ENCODE measurements at regions not wholly inside any gene's neighbourhood (a gene's known extent, or its start where the extent isn't known, plus 50 kb on each side); places are given as distances from the start of the nearest gene placed in this dataset.

GRCh38 chr3:174614036-174614435 lies 245.1 kb upstream of the NAALADL2 start:
- Histone ChIP-seq H3K27me3 (no peaks in the 10 kb centered on the region), H3K27ac (no peak overlapping the region), H3K4me1 (ENCODE audit: control insufficient read depth in 1 of 2, insufficient read depth in 1 of 2, low read depth in 1 of 2, low read length in 1 of 2) (no peaks in the 10 kb centered on the region), H3K9me3 (no peaks in the 10 kb centered on the region), H3K36me3 (no peaks in the 10 kb centered on the region), H3K4me3 (ENCODE audit: low read depth in 1 of 2, low read length in 1 of 2) (no peak overlapping the region)
- no peak for TF ChIP-seq CTCF (IDR thresholded peaks at IDR 0.05)

- Histone ChIP-seq H3K4me1 (ENCODE audit: control insufficient read depth in 1 of 2, insufficient read depth in 1 of 2, low read depth in 1 of 2, low read length in 1 of 2) (no peaks in the 10 kb centered on the region), H3K36me3 (no peaks in the 10 kb centered on the region), H3K27ac (no peak overlapping the region), H3K27me3 (no peaks in the 10 kb centered on the region), H3K9me3 (no peaks in the 10 kb centered on the region), H3K4me3 (ENCODE audit: low read depth in 1 of 2, low read length in 1 of 2) (no peak overlapping the region)
- no peak for TF ChIP-seq CTCF (IDR thresholded peaks at IDR 0.05)
Observed at GRCh38 chr3:174618368-174619080, 240.6 kb upstream of the NAALADL2 start.

GRCh38 chr3:174619239-174619638 lies 239.9 kb upstream of the NAALADL2 start:
- TF ChIP-seq CTCF (IDR thresholded peaks at IDR 0.05) = no peak
- Histone ChIP-seq H3K4me3 (ENCODE audit: low read depth in 1 of 2, low read length in 1 of 2) (no peak overlapping the region), H3K9me3 (no peaks in the 10 kb centered on the region), H3K27me3 (no peaks in the 10 kb centered on the region), H3K36me3 (no peaks in the 10 kb centered on the region), H3K27ac (no peak overlapping the region), H3K4me1 (ENCODE audit: control insufficient read depth in 1 of 2, insufficient read depth in 1 of 2, low read depth in 1 of 2, low read length in 1 of 2) (no peaks in the 10 kb centered on the region)

GRCh38 chr3:174620138-174620537 lies 239.0 kb upstream of the NAALADL2 start:
- no peaks in the 10 kb centered on the region for H3K4me1 ChIP-seq (ENCODE audit: control insufficient read depth in 1 of 2, insufficient read depth in 1 of 2, low read depth in 1 of 2, low read length in 1 of 2)
- H3K4me3 ChIP-seq (ENCODE audit: low read depth in 1 of 2, low read length in 1 of 2) = no peak overlapping the region
- H3K9me3 ChIP-seq = no peaks in the 10 kb centered on the region
- H3K27me3 ChIP-seq = no peaks in the 10 kb centered on the region
- TF ChIP-seq CTCF (IDR thresholded peaks at IDR 0.05) = no peak
- H3K36me3 ChIP-seq = no peaks in the 10 kb centered on the region
- H3K27ac ChIP-seq = no peak overlapping the region

GRCh38 chr3:174620855-174621472 lies 238.2 kb upstream of the NAALADL2 start:
- no peaks in the 10 kb centered on the region for H3K9me3 ChIP-seq
- H3K4me3 ChIP-seq (ENCODE audit: low read depth in 1 of 2, low read length in 1 of 2) = no peak overlapping the region
- no peak for TF ChIP-seq CTCF (IDR thresholded peaks at IDR 0.05)
- no peaks in the 10 kb centered on the region for H3K4me1 ChIP-seq (ENCODE audit: control insufficient read depth in 1 of 2, insufficient read depth in 1 of 2, low read depth in 1 of 2, low read length in 1 of 2)
- no peaks in the 10 kb centered on the region for H3K27me3 ChIP-seq
- no peaks in the 10 kb centered on the region for H3K36me3 ChIP-seq
- no peak overlapping the region for H3K27ac ChIP-seq

Measured in neutrophil (primary cell).